Lower leg skin (tissue), 4 donors: ENCODE measurements at regions not wholly inside any gene's neighbourhood (a gene's known extent, or its start where the extent isn't known, plus 50 kb on each side); places are given as distances from the start of the nearest gene placed in this dataset.

Experiments
- DNase-seq, 2 donors: peaks; one replicate each; pipeline ENCODE4 v3.0.0-alpha.2; 2019; ENCODE audit warnings: low spot score in 2 of 2
- H3K4me3 ChIP-seq: fragments of 200-600 bp; sonication (generic); 2 replicates; pipeline ENCODE4 v1.5.1; 2017; ENCODE audit warnings: mild to moderate bottlenecking, low read depth; ENCODE audit not compliant: poor library complexity, severe bottlenecking
- CTCF ChIP-seq, 3 donors: fragments of 450-650 bp; IDR thresholded peaks; one replicate each; pipeline ENCODE4 v1.5.1; 2016; ENCODE audit warnings: antibody characterized with exemption in 3 of 3, mild to moderate bottlenecking in 3 of 3, moderate library complexity in 2 of 3
- POLR2A ChIP-seq, 2 donors: fragments of 450-650 bp; IDR thresholded peaks; one replicate each; pipeline ENCODE4 v1.6.1; 2016 to 2017; ENCODE audit warnings: antibody characterized with exemption in 2 of 2, mild to moderate bottlenecking in 1 of 2, moderate library complexity in 1 of 2
- WGBS, 2 donors: methylation state at CpG; one replicate each; pipeline ENCODE4 v1.1.5; 2018; 5-methylcytosine and 5-hydroxymethylcytosine counted together
- intact Hi-C: fragments of 100-400 bp; cut with DNase I; formaldehyde crosslinking; loops from one replicate; pipeline ENCODE4 v1.15.0; 2023; ENCODE audit warnings: low total_unique reads

DNA sequence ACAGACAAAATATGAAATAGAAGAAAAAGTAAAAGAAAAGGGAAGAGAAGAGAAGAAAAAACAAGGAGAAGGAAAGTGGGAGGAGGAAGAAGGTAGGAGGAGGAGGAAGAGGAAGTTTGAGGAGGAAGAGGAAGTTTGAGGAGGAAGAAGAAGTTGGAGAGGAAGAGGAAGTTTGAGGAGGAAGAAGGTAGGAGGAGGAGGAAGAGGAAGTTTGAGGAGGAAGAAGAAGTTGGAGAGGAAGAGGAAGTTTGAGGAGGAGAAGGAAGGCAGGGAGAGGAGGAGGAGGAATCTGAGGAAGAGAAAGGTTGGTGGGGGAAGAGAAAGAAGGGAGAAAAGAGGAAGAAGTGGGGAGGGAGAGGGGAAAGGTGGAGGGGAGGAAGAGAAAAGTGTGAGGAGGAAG lies 169.2 kb upstream of the RORA start:
- intact Hi-C loops, result no loop called here
- DNase-seq, result no peak
- no peak overlapping the region for H3K4me3 ChIP-seq
- TF ChIP-seq POLR2A (IDR thresholded peaks at IDR 0.05), result no peak
- no peak for TF ChIP-seq CTCF (IDR thresholded peaks at IDR 0.05)

DNA sequence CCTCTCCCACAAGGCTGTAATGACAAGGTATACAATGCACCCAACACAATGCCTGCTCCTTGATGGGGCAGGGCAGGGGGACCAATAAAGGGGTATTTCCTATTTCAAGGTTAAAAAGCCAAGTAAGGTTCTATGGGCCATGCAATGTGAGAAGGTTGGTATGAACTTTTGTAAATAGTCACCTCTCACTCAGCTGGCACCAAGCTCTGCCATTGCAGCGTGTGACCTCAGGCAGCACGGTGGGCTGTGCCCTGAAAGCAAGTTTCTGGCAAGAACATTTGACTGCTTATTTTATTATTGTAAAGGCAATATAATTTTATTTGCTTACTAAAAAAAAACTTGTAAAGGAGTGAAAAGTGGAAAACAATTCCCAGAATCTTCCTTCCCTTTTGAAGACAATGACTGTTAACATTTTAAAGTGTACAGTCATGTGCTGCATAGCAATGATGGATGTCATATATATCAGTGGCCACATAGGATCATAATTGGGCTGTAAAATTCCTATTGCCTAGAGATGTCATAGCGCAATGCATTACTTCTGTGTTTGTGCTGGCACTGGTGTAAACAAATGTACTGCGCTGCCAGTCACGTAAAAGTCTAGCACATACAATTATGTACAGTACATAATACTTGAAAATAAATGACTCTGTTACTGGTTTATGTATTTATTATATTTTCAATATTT lies 167.3 kb upstream of the RORA start:
- no peak overlapping the region for H3K4me3 ChIP-seq
- no peak for TF ChIP-seq CTCF (IDR thresholded peaks at IDR 0.05)
- TF ChIP-seq POLR2A (IDR thresholded peaks at IDR 0.05), result no peak
- intact Hi-C loops, result no loop called here
- 82 to 83% methylated on average over 5 of the region's 5 CpGs for WGBS, 2 donors
- DNase-seq, result no peak

GRCh38 chr15:61393949-61394348 lies 164.8 kb upstream of the RORA start:
- peak in 1 of 2 donors; percentile 16 for DNase-seq
- 11 to 20% methylated on average over 3 of the region's 3 CpGs for WGBS, 2 donors
- no peak overlapping the region for H3K4me3 ChIP-seq
- TF ChIP-seq CTCF (IDR thresholded peaks at IDR 0.05) (no peak), POLR2A (IDR thresholded peaks at IDR 0.05) (no peak)
- intact Hi-C loops, result no loop called here

DNA sequence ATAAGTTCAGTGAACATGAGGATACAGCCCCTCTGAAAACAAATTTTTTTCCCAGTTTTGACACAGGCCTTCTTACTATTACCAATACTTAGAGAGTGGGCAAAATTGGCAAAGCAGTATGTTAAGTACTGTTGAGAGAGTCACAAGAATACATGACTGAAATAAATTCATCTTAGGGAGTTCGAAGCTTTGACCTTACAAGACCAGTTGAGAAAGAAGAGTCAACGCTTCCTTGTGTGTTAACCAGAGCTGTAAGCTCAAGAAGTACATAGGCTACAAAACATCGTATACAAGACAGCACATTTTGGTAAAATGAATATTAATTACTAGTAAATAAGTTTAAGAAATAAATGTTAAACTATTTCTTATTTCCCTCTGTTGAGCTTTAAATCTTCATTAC lies 164.4 kb upstream of the RORA start:
- intact Hi-C loops, result no loop called here
- WGBS, 2 donors, result 67 to 69% methylated on average over 3 of the region's 3 CpGs
- H3K4me3 ChIP-seq, result no peak overlapping the region
- DNase-seq, result no peak
- TF ChIP-seq CTCF (IDR thresholded peaks at IDR 0.05) (no peak), POLR2A (IDR thresholded peaks at IDR 0.05) (no peak)

GRCh38 chr15:61390138-61390537 lies 161.0 kb upstream of the RORA start:
- TF ChIP-seq CTCF (IDR thresholded peaks at IDR 0.05), result no peak
- TF ChIP-seq POLR2A (IDR thresholded peaks at IDR 0.05), result no peak
- no peak for DNase-seq
- H3K4me3 ChIP-seq, result no peak overlapping the region
- intact Hi-C loops, result no loop called here
